Sigmoid colon (tissue), 4 donors: ENCODE measurements at regions not wholly inside any gene's neighbourhood (a gene's known extent, or its start where the extent isn't known, plus 50 kb on each side); places are given as distances from the start of the nearest gene placed in this dataset.

Experiments
- CTCF ChIP-seq, 4 experiments: fragments of 450-650 bp in 3 of 4; fragments of 200-600 bp in 1 of 4; IDR thresholded peaks; one replicate each; pipeline ENCODE4 v1.5.1; 2016 to 2019; ENCODE audit warnings: antibody characterized with exemption in 4 of 4, mild to moderate bottlenecking in 3 of 4, moderate library complexity in 2 of 4
- POLR2AphosphoS5 ChIP-seq, 4 donors: sonication (generic); formaldehyde crosslinking; IDR thresholded peaks; one replicate each; pipeline ENCODE4 v1.6.1; 2017; ENCODE audit warnings: antibody characterized with exemption in 4 of 4

- no peak for TF ChIP-seq CTCF (IDR thresholded peaks at IDR 0.05)
- no peak for TF ChIP-seq POLR2AphosphoS5 (IDR thresholded peaks at IDR 0.05)
Measured at GRCh38 chr3:166304584-166304983, 467.4 kb upstream of the BCHE start.
